CD4-positive, alpha-beta T cell (primary cell): ENCODE measurements at regions not wholly inside any gene's neighbourhood (a gene's known extent, or its start where the extent isn't known, plus 50 kb on each side); places are given as distances from the start of the nearest gene placed in this dataset.

ENCODE experiments used
- ATAC-seq: fragments of 200-7000 bp; cut with Tn5 transposase; one replicate; pipeline ENCODE4 v1.10.0; 2022; ENCODE audit warnings: mild to moderate bottlenecking; ENCODE audit not compliant: poor library complexity
- CTCF ChIA-PET: fragments of 350-600 bp; sonication (Branson Sonifier 250); formaldehyde crosslinking; loops from one replicate; lab custom pipeline; 2021; ENCODE audit warnings: antibody characterized with exemption, inconsistent platforms; lab: Charles Lee
- POLR2A ChIA-PET: fragments of 350-600 bp; sonication (Branson Sonifier 250); formaldehyde crosslinking; loops from one replicate; lab custom pipeline; 2021; ENCODE audit warnings: antibody characterized with exemption, inconsistent platforms; lab: Charles Lee
- DNase-seq, 14 experiments: peaks; one replicate each; pipeline ENCODE4 v3.0.0-alpha.2; 2013 to 2020; ENCODE audit warnings: mixed read lengths in 2 of 14
- H3K27ac ChIP-seq, 2 donors: one replicate each; pipeline versions ENCODE4 v1.5.1 to v1.7.0; 2013; ENCODE audit warnings: low read length in 2 of 2, low read depth in 1 of 2, mild to moderate bottlenecking in 1 of 2
- H3K27me3 ChIP-seq, 2 experiments: 1 replicate in 1 of 2; 2 replicates in 1 of 2; pipeline versions ENCODE4 v1.6.1 to v1.7.0; 2013; ENCODE audit warnings: low read length in 2 of 2, control low read depth in 1 of 2, mild to moderate bottlenecking in 1 of 2, moderate library complexity in 1 of 2; ENCODE audit not compliant: insufficient read depth in 2 of 2, control insufficient read depth in 1 of 2
- H3K36me3 ChIP-seq: one replicate; pipeline ENCODE4 v1.6.1; 2013; ENCODE audit warnings: low read length, control low read depth; ENCODE audit not compliant: insufficient read depth
- H3K4me1 ChIP-seq: one replicate; pipeline ENCODE4 v1.6.1; 2013; ENCODE audit warnings: low read length, control low read depth; ENCODE audit not compliant: insufficient read depth
- H3K4me3 ChIP-seq: one replicate; pipeline ENCODE4 v1.5.1; 2013; ENCODE audit warnings: mild to moderate bottlenecking, low read length, moderate library complexity
- H3K9me3 ChIP-seq, 2 experiments: 1 replicate in 1 of 2; 2 replicates in 1 of 2; pipeline versions ENCODE4 v1.6.1 to v1.7.0; 2013; ENCODE audit warnings: low read length in 2 of 2, mild to moderate bottlenecking in 2 of 2, control low read depth in 1 of 2, moderate library complexity in 1 of 2; ENCODE audit not compliant: control insufficient read depth in 1 of 2, insufficient read depth in 1 of 2
- H3K27ac Mint-ChIP-seq: one replicate; pipeline ENCODE4 v1.8.0; 2020; ENCODE audit warnings: mixed read lengths
- H3K27me3 Mint-ChIP-seq: one replicate; pipeline ENCODE4 v1.8.0; 2021; ENCODE audit warnings: mixed read lengths
- H3K36me3 Mint-ChIP-seq: one replicate; pipeline ENCODE4 v1.8.0; 2021; ENCODE audit warnings: low read depth, mixed read lengths
- H3K4me1 Mint-ChIP-seq: one replicate; pipeline ENCODE4 v1.8.0; 2021; ENCODE audit warnings: low read depth, mixed read lengths
- H3K4me3 Mint-ChIP-seq: one replicate; pipeline ENCODE4 v1.8.0; 2020; ENCODE audit warnings: mild to moderate bottlenecking, mixed read lengths
- H3K9me3 Mint-ChIP-seq: one replicate; pipeline ENCODE4 v1.8.0; 2020; ENCODE audit warnings: mixed read lengths
- CTCF ChIP-seq: fragments of 200-600 bp; IDR thresholded peaks from one replicate; pipeline ENCODE4 v1.8.0; 2022; ENCODE audit warnings: antibody characterized with exemption, mild to moderate bottlenecking
- intact Hi-C, 2 experiments: fragments of 100-400 bp; cut with DNase I in 1 of 2; cut with micrococcal nuclease in 1 of 2; formaldehyde crosslinking; loops; one replicate each; pipeline versions ENCODE4 v1.15.1 to v1.9.0; 2023 to 2025; cut with DNase I, micrococcal nuclease

GRCh38 chr3:59526999-59527398 is 477.2 kb upstream of the CFAP20DC start:
- Mint-ChIP-seq H3K36me3 (no peaks in the 10 kb centered on the region), H3K4me3 (no peak overlapping the region), H3K27ac (no peak overlapping the region), H3K27me3 (no peaks in the 10 kb centered on the region), H3K4me1 (no peaks in the 10 kb centered on the region), H3K9me3 (no peaks in the 10 kb centered on the region)
- no peak for ATAC-seq
- no peak for DNase-seq
- no peaks in the 10 kb centered on the region for H3K27me3 ChIP-seq
- H3K9me3 ChIP-seq, result no peaks in the 10 kb centered on the region
- intact Hi-C loops, result no loop called here
- TF ChIP-seq CTCF, result no peak
- POLR2A ChIA-PET, result no interaction called here
- no peaks in the 10 kb centered on the region for H3K36me3 ChIP-seq
- no peak overlapping the region for H3K27ac ChIP-seq
- CTCF ChIA-PET, result interaction anchor here (1.9 kb wide), 1 partner anchor 10 kb away, joined by 4 read pairs; no protein-coding TSS in a partner anchor
- no peak overlapping the region for H3K4me3 ChIP-seq
- H3K4me1 ChIP-seq, result no peaks in the 10 kb centered on the region

- Histone ChIP-seq H3K4me3 (no peak overlapping the region), H3K4me1 (no peaks in the 10 kb centered on the region), H3K9me3 (no peaks in the 10 kb centered on the region), H3K36me3 (no peaks in the 10 kb centered on the region), H3K27ac (no peak overlapping the region), H3K27me3 (no peaks in the 10 kb centered on the region)
- no peak overlapping the region for H3K4me3 Mint-ChIP-seq
- H3K27ac Mint-ChIP-seq, result no peak overlapping the region
- ChIA-PET POLR2A (no interaction called here), CTCF (no interaction called here)
- no peaks in the 10 kb centered on the region for H3K36me3 Mint-ChIP-seq
- peaks cover 1% of the 10 kb centered on the region for H3K4me1 Mint-ChIP-seq
- no peak for DNase-seq
- ATAC-seq, result no peak
- no peaks in the 10 kb centered on the region for H3K9me3 Mint-ChIP-seq
- H3K27me3 Mint-ChIP-seq, result no peaks in the 10 kb centered on the region
- TF ChIP-seq CTCF, result no peak
- intact Hi-C loops, result no loop called here
Observed at GRCh38 chr3:59522550-59522949, 472.7 kb upstream of the CFAP20DC start.

GRCh38 chr3:59519094-59519493 is 469.3 kb upstream of the CFAP20DC start:
- intact Hi-C loops, result loop anchor here in 1 of 2 experiments (10.0 kb wide), 1 partner anchor 64 kb away; no protein-coding TSS in a partner anchor
- DNase-seq (no peak), ATAC-seq (no peak)
- H3K4me1 ChIP-seq, result no peaks in the 10 kb centered on the region
- H3K27ac ChIP-seq, result no peak overlapping the region
- Mint-ChIP-seq H3K36me3 (no peaks in the 10 kb centered on the region), H3K27ac (no peak overlapping the region), H3K9me3 (no peaks in the 10 kb centered on the region), H3K27me3 (no peaks in the 10 kb centered on the region), H3K4me1 (peaks cover 11% of the 10 kb centered on the region), H3K4me3 (no peak overlapping the region)
- ChIA-PET CTCF (no interaction called here), POLR2A (no interaction called here)
- H3K27me3 ChIP-seq, result no peaks in the 10 kb centered on the region
- TF ChIP-seq CTCF, result no peak
- H3K9me3 ChIP-seq, result no peaks in the 10 kb centered on the region
- H3K4me3 ChIP-seq, result no peak overlapping the region
- H3K36me3 ChIP-seq, result no peaks in the 10 kb centered on the region
